ENCODE measurements at regions not wholly inside any gene's neighbourhood (a gene's known extent, or its start where the extent isn't known, plus 50 kb on each side); places are given as distances from the start of the nearest gene placed in this dataset.

DNA sequence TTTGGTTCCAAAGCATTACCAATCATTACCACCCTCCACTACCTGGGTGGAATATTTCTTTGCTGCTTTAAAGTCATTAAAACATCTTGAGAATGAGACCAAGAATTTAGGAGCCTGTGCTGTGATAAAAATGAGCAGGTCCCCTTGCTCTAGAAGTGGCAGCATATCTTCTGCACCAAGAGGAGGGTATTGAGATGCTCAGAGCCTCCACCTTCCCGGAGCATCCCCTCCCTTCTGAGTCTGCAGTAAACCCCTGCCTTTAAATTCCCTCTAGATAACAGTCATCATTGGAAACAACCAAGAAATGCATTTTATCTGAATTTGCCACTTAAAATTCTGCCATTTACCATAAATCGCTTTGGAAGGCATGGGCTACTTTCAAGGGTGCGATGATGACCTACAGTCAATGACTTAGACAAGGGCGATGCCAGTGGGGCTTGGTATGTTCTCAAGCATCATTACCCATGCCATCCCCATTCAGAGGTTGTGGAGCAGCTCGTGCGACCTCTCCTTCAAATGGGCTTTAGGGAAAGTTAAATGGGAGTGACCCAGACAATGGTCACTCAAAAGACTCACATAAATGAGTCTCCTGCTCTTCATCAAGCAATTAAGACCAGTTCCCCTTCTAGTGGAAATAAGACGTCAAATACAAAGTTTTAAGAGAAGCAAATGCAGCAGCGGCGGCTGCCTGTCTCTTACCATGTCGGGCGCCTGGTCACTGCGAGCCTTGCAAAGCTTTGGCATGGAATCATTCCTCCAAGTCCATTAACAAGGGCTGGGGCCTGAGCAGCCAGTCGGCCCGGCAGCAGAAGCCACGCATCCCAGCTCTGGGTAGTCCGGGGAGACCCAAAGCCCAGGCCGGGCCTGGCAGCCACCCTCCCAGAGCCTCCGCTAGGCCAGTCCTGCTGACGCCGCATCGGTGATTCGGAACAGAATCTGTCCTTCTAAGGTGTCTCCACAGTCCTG, 334.5 kb downstream of the TMEM121 start:
- Histone ChIP-seq H3K4me3 (ENCODE audit: low read length) (no peak overlapping the region), H3K9me3 (ENCODE audit: low read length) (no peaks in the 10 kb centered on the region), H2AFZ (ENCODE audit: low read depth, low read length) (no peak overlapping the region), H3K4me1 (ENCODE audit: insufficient read depth, low read length) (no peaks in the 10 kb centered on the region), H3K27me3 (ENCODE audit: insufficient read depth, low read length) (peaks cover 24% of the 10 kb centered on the region), H3K36me3 (ENCODE audit: insufficient read depth, low read length) (no peaks in the 10 kb centered on the region)

DNA sequence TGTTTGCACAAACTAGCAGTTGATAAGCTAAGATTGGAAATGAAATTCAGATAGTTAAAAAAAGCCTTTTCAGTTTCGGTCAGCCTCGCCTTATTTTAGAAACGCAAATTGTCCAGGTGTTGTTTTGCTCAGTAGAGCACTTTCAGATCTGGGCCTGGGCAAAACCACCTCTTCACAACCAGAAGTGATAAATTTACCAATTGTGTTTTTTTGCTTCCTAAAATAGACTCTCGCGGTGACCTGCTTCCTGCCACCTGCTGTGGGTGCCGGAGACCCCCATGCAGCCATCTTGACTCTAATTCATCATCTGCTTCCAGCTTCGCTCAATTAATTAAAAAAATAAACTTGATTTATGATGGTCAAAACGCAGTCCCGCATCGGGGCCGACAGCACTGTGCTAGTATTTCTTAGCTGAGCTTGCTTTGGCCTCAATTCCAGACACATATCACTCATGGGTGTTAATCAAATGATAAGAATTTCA, 335.6 kb downstream of the TMEM121 start:
- no peaks in the 10 kb centered on the region for H3K9me3 ChIP-seq (ENCODE audit: low read length)

GRCh38 chr14:105862581-105863239, 336.3 kb downstream of the TMEM121 start:
- no peak overlapping the region for H3K4me3 ChIP-seq (ENCODE audit: low read length)
- peaks cover 24% of the 10 kb centered on the region for H3K27me3 ChIP-seq (ENCODE audit: insufficient read depth, low read length)
- no peaks in the 10 kb centered on the region for H3K9me3 ChIP-seq (ENCODE audit: low read length)
- no peaks in the 10 kb centered on the region for H3K36me3 ChIP-seq (ENCODE audit: insufficient read depth, low read length)
- H3K4me1 ChIP-seq (ENCODE audit: insufficient read depth, low read length) = no peaks in the 10 kb centered on the region
- no peak overlapping the region for H2AFZ ChIP-seq (ENCODE audit: low read depth, low read length)

More for the DNA sequence above, 335.6 kb downstream of the TMEM121 start:
- H3K4me3 ChIP-seq (ENCODE audit: low read length) = no peak overlapping the region
- H2AFZ ChIP-seq (ENCODE audit: low read depth, low read length) = no peak overlapping the region
- H3K27me3 ChIP-seq (ENCODE audit: insufficient read depth, low read length) = peaks cover 24% of the 10 kb centered on the region
- H3K4me1 ChIP-seq (ENCODE audit: insufficient read depth, low read length) = no peaks in the 10 kb centered on the region
- H3K36me3 ChIP-seq (ENCODE audit: insufficient read depth, low read length) = no peaks in the 10 kb centered on the region

- Histone ChIP-seq H3K9me3 (ENCODE audit: low read length) (no peaks in the 10 kb centered on the region), H3K4me1 (ENCODE audit: insufficient read depth, low read length) (no peaks in the 10 kb centered on the region), H3K36me3 (ENCODE audit: insufficient read depth, low read length) (no peaks in the 10 kb centered on the region)
Observed at GRCh38 chr14:105863296-105864108, 337.1 kb downstream of the TMEM121 start.

DNA sequence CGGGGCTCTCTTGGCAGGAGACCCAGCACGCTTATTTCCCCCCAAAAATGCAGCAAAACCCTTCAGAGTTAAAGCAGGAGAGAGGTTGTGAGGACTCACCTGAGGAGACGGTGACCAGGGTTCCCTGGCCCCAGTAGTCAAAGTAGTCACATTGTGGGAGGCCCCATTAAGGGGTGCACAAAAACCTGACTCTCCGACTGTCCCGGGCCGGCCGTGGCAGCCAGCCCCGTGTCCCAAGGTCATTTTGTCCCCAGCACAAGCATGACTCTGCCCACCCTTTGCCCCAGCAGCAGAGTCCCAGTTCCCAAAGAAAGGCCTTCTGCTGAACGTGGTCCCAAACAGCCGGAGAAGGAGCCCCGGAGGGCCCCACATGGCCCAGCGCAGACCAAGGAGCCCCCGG, 337.7 kb downstream of the TMEM121 start:
- Histone ChIP-seq H3K27me3 (ENCODE audit: insufficient read depth, low read length) (peaks cover 24% of the 10 kb centered on the region), H3K4me1 (ENCODE audit: insufficient read depth, low read length) (no peaks in the 10 kb centered on the region), H3K36me3 (ENCODE audit: insufficient read depth, low read length) (no peaks in the 10 kb centered on the region), H3K4me3 (ENCODE audit: low read length) (no peak overlapping the region), H3K9me3 (ENCODE audit: low read length) (no peaks in the 10 kb centered on the region), H2AFZ (ENCODE audit: low read depth, low read length) (no peak overlapping the region)

More at GRCh38 chr14:105863296-105864108, 337.1 kb downstream of the TMEM121 start:
- Histone ChIP-seq H3K4me3 (ENCODE audit: low read length) (no peak overlapping the region), H3K27me3 (ENCODE audit: insufficient read depth, low read length) (peaks cover 24% of the 10 kb centered on the region), H2AFZ (ENCODE audit: low read depth, low read length) (no peak overlapping the region)

DNA sequence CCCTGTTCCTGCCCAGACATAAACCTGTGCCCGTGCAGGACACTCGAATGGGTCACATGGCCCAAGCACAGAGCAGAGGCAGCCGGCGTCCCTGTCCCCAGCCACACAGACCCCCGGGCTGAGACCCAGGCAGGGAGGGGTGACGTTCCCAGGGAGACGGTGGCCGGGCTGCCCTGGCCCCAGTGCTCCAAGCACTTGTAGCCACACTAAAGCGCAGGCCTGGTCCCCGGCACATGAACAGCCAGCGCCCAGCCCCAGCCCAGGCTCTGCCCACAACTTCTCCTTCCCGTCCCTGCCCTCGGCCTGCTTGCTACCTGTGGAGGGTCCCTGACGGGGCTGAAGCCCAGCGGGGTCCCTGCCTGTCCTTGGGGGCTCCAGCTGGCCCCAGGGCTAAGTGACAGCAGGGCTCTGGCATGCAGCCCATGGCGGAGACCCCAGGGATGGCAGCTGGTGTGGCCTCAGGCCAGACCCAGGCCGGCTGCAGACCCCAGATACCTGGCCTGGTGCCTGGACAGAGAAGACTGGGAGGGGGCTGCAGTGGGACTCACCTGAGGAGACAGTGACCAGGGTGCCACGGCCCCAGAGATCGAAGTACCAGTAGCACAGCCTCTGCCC, 338.4 kb downstream of the TMEM121 start:
- Histone ChIP-seq H3K36me3 (ENCODE audit: insufficient read depth, low read length) (no peaks in the 10 kb centered on the region), H3K4me1 (ENCODE audit: insufficient read depth, low read length) (no peaks in the 10 kb centered on the region), H3K27me3 (ENCODE audit: insufficient read depth, low read length) (peaks cover 24% of the 10 kb centered on the region), H3K9me3 (ENCODE audit: low read length) (no peaks in the 10 kb centered on the region), H2AFZ (ENCODE audit: low read depth, low read length) (no peak overlapping the region), H3K4me3 (ENCODE audit: low read length) (no peak overlapping the region)

GRCh38 chr14:105865266-105865903, 339.0 kb downstream of the TMEM121 start:
- Histone ChIP-seq H3K27me3 (ENCODE audit: insufficient read depth, low read length) (peaks cover 24% of the 10 kb centered on the region), H3K4me1 (ENCODE audit: insufficient read depth, low read length) (no peaks in the 10 kb centered on the region), H3K36me3 (ENCODE audit: insufficient read depth, low read length) (no peaks in the 10 kb centered on the region), H3K9me3 (ENCODE audit: low read length) (no peaks in the 10 kb centered on the region), H2AFZ (ENCODE audit: low read depth, low read length) (no peak overlapping the region), H3K4me3 (ENCODE audit: low read length) (no peak overlapping the region)

- H3K9me3 ChIP-seq (ENCODE audit: low read length) = no peaks in the 10 kb centered on the region
- H3K4me1 ChIP-seq (ENCODE audit: insufficient read depth, low read length) = no peaks in the 10 kb centered on the region
- H2AFZ ChIP-seq (ENCODE audit: low read depth, low read length) = no peak overlapping the region
- peaks cover 24% of the 10 kb centered on the region for H3K27me3 ChIP-seq (ENCODE audit: insufficient read depth, low read length)
- no peaks in the 10 kb centered on the region for H3K36me3 ChIP-seq (ENCODE audit: insufficient read depth, low read length)
- no peak overlapping the region for H3K4me3 ChIP-seq (ENCODE audit: low read length)
Observed at GRCh38 chr14:105865904-105866840, 339.8 kb downstream of the TMEM121 start.

DNA sequence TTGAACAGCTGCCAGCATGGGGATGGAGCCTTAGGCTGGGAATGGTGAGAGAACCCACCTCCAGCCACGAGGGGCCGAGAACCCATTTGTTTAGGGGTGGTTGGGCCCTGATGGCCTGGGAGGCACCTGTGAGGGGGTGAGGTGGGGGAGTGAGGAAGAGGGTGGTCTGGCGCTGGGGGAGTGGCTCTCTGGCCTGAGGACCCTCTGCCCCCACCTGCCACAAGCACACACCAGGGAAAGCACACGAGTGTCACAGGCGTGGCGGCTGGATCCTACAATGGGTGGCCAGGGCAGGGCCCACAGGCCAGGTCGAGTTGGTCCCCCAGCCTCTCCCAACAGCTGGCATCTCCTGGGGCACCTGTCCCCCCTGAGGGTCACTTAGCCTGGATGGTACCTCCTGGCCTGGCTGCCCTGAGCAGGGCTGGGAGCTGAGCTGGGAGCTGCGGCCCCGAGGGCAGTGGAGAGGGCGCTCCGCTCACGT, 340.5 kb downstream of the TMEM121 start:
- Histone ChIP-seq H3K9me3 (ENCODE audit: low read length) (no peaks in the 10 kb centered on the region), H3K27me3 (ENCODE audit: insufficient read depth, low read length) (peaks cover 23% of the 10 kb centered on the region), H3K36me3 (ENCODE audit: insufficient read depth, low read length) (no peaks in the 10 kb centered on the region), H2AFZ (ENCODE audit: low read depth, low read length) (no peak overlapping the region), H3K4me3 (ENCODE audit: low read length) (no peak overlapping the region), H3K4me1 (ENCODE audit: insufficient read depth, low read length) (no peaks in the 10 kb centered on the region)

DNA sequence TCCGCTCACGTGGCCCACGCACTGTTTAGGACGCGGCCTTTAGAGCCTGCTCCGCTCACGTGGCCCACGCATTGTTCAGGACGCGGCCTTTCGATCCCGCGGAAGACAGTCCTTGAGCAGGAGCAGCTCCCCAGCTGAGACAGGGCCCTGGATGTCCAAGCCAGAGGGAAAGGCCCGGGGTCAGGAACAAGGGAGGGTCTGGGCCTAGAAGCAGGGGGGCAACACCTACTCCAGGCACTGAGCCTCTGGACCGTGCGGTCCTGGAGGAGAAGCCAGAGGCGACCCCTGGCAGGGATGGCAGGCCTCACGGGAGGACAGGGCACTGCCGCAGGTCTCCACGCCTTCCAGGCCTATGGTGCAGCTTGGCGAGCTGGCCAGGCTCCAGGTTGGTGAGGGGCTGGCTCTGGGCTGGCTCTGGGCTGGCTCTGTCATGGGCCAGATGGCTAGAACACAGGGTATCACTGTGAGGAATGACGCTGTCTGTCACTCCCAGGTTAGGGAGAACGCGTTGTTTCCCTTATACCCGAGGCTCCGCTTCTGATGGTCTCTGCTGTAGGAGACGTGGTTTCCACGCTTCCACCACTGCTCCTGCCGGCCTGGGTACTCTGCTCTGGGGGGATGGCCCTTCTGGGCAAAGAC, 341.7 kb downstream of the TMEM121 start:
- no peak overlapping the region for H2AFZ ChIP-seq (ENCODE audit: low read depth, low read length)
- peaks cover 14% of the 10 kb centered on the region for H3K27me3 ChIP-seq (ENCODE audit: insufficient read depth, low read length)
- H3K36me3 ChIP-seq (ENCODE audit: insufficient read depth, low read length) = no peaks in the 10 kb centered on the region
- H3K4me1 ChIP-seq (ENCODE audit: insufficient read depth, low read length) = no peaks in the 10 kb centered on the region
- H3K9me3 ChIP-seq (ENCODE audit: low read length) = no peaks in the 10 kb centered on the region
- H3K4me3 ChIP-seq (ENCODE audit: low read length) = no peak overlapping the region

DNA sequence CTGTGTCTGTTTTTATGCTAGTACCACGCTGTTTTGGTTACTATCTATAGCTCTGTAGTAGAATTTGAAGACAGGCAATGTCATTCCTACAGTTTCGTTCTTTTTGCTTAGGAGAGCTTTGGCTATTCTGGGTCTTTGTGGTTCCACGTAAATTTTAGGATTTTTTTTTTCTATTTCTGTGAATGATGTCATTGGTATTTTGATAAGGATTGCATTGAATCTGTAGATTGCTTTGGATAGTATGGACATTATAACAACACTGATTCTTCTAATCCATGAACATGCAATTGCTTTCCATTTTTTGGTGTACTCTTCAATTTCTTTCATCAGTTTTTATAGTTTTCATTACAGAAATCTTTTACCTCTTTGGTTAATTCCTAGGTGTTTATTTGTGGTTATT, 345.2 kb downstream of the TMEM121 start:
- Histone ChIP-seq H3K27me3 (ENCODE audit: insufficient read depth, low read length) (no peaks in the 10 kb centered on the region), H3K9me3 (ENCODE audit: low read length) (no peaks in the 10 kb centered on the region), H3K4me3 (ENCODE audit: low read length) (no peak overlapping the region), H3K4me1 (ENCODE audit: insufficient read depth, low read length) (no peaks in the 10 kb centered on the region), H3K36me3 (ENCODE audit: insufficient read depth, low read length) (no peaks in the 10 kb centered on the region), H2AFZ (ENCODE audit: low read depth, low read length) (no peak overlapping the region)

Data from neuron (in vitro differentiated cells).